ENCODE measurements at regions not wholly inside any gene's neighbourhood (a gene's known extent, or its start where the extent isn't known, plus 50 kb on each side); places are given as distances from the start of the nearest gene placed in this dataset.

GRCh38 chr6:27106382-27106781 is 141.1 kb upstream of the PRSS16 start:
- no peak for DNase-seq (ENCODE audit: extremely low spot score in 2 of 2)
- no peaks in the 10 kb centered on the region for H3K4me1 ChIP-seq
- H3K4me3 ChIP-seq, result no peak overlapping the region
- no peaks in the 10 kb centered on the region for H3K9me3 ChIP-seq
- no peaks in the 10 kb centered on the region for H3K36me3 ChIP-seq
- TF ChIP-seq POLR2AphosphoS5 (IDR thresholded peaks at IDR 0.05; ENCODE audit: insufficient read depth in 1 of 2, low read depth in 1 of 2), result no peak
- TF ChIP-seq CTCF (IDR thresholded peaks at IDR 0.05), result no peak
- no peak for TF ChIP-seq POLR2A (IDR thresholded peaks at IDR 0.05)
- intact Hi-C loops (cut with DNase I), result no loop called here
- H3K27ac ChIP-seq, result no peak overlapping the region
- no peaks in the 10 kb centered on the region for H3K27me3 ChIP-seq

- H3K27me3 ChIP-seq, result no peaks in the 10 kb centered on the region
- H3K27ac ChIP-seq, result no peak overlapping the region
- intact Hi-C loops (cut with DNase I), result no loop called here
- DNase-seq (ENCODE audit: extremely low spot score in 2 of 2), result no peak
- H3K4me3 ChIP-seq, result no peak overlapping the region
- TF ChIP-seq CTCF (IDR thresholded peaks at IDR 0.05) (no peak), POLR2A (IDR thresholded peaks at IDR 0.05) (no peak), POLR2AphosphoS5 (IDR thresholded peaks at IDR 0.05; ENCODE audit: insufficient read depth in 1 of 2, low read depth in 1 of 2) (no peak)
- no peaks in the 10 kb centered on the region for H3K36me3 ChIP-seq
- H3K9me3 ChIP-seq, result no peaks in the 10 kb centered on the region
- H3K4me1 ChIP-seq, result no peaks in the 10 kb centered on the region
These were observed 135.8 kb upstream of the PRSS16 start for GRCh38 chr6:27111743-27112142.

GRCh38 chr6:27112974-27113373 is 134.5 kb upstream of the PRSS16 start:
- TF ChIP-seq POLR2AphosphoS5 (IDR thresholded peaks at IDR 0.05; ENCODE audit: insufficient read depth in 1 of 2, low read depth in 1 of 2) (no peak), POLR2A (IDR thresholded peaks at IDR 0.05) (no peak), CTCF (IDR thresholded peaks at IDR 0.05) (no peak)
- Histone ChIP-seq H3K4me3 (no peak overlapping the region), H3K4me1 (no peaks in the 10 kb centered on the region), H3K27ac (no peak overlapping the region), H3K27me3 (no peaks in the 10 kb centered on the region), H3K36me3 (no peaks in the 10 kb centered on the region), H3K9me3 (no peaks in the 10 kb centered on the region)
- intact Hi-C loops (cut with DNase I), result no loop called here
- DNase-seq (ENCODE audit: extremely low spot score in 2 of 2), result no peak

GRCh38 chr6:27119329-27119728 is 128.2 kb upstream of the PRSS16 start:
- TF ChIP-seq POLR2AphosphoS5 (IDR thresholded peaks at IDR 0.05; ENCODE audit: insufficient read depth in 1 of 2, low read depth in 1 of 2) (no peak), CTCF (IDR thresholded peaks at IDR 0.05) (no peak), POLR2A (IDR thresholded peaks at IDR 0.05) (no peak)
- Histone ChIP-seq H3K27me3 (no peaks in the 10 kb centered on the region), H3K9me3 (no peaks in the 10 kb centered on the region), H3K27ac (no peak overlapping the region), H3K4me1 (no peaks in the 10 kb centered on the region), H3K36me3 (no peaks in the 10 kb centered on the region), H3K4me3 (no peak overlapping the region)
- intact Hi-C loops (cut with DNase I), result no loop called here
- DNase-seq (ENCODE audit: extremely low spot score in 2 of 2), result no peak

DNA sequence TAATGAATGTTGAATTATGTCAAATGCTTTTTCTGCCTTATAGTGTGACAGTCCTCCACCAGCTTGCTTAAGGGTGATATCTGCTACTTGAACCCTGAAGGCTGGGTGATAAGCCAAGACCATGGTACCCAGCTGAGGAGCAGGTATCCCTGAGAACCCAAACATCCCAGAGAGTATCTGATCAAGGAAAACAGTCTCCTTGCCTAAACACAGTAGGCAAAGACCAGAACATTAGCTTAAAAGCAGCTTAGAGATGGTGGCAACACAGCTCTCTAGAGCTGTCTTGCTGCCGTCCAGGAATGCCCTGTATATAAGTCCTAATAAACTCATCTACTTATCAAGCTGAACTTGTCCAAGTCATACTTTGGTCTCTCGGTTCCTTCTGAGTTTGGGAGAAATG is 127.7 kb upstream of the PRSS16 start:
- intact Hi-C loops (cut with DNase I), result no loop called here
- TF ChIP-seq CTCF (IDR thresholded peaks at IDR 0.05), result no peak
- TF ChIP-seq POLR2AphosphoS5 (IDR thresholded peaks at IDR 0.05; ENCODE audit: insufficient read depth in 1 of 2, low read depth in 1 of 2), result no peak
- TF ChIP-seq POLR2A (IDR thresholded peaks at IDR 0.05), result no peak
- Histone ChIP-seq H3K36me3 (no peaks in the 10 kb centered on the region), H3K4me1 (no peaks in the 10 kb centered on the region), H3K27me3 (no peaks in the 10 kb centered on the region), H3K4me3 (no peak overlapping the region), H3K27ac (no peak overlapping the region), H3K9me3 (no peaks in the 10 kb centered on the region)
- no peak for DNase-seq (ENCODE audit: extremely low spot score in 2 of 2)
